ENCODE measurements at regions not wholly inside any gene's neighbourhood (a gene's known extent, or its start where the extent isn't known, plus 50 kb on each side); places are given as distances from the start of the nearest gene placed in this dataset.

GRCh38 chr2:8169443-8169842 lies 512.4 kb upstream of the ID2 start:
- no peak for FAIRE-seq
- H3K27ac ChIP-seq: no peak overlapping the region
- H3K36me3 ChIP-seq: no peaks in the 10 kb centered on the region
- intact Hi-C loops (cut with DNase I): no loop called here
- H3K4me1 ChIP-seq: no peaks in the 10 kb centered on the region
- no peaks in the 10 kb centered on the region for H3K9me3 ChIP-seq
- ATAC-seq: no peak
- no peak for DNase-seq
- WGBS, 2 donors: 72 to 76% methylated on average over 3 of the region's 3 CpGs
- no peak overlapping the region for H3K4me3 ChIP-seq
- TF ChIP-seq CTCF (IDR thresholded peaks at IDR 0.05): no peak
- H3K27me3 ChIP-seq: no peaks in the 10 kb centered on the region

- 61 to 65% methylated on average over 7 of the region's 7 CpGs for WGBS, 2 donors
- intact Hi-C loops (cut with DNase I): no loop called here
- no peaks in the 10 kb centered on the region for H3K27me3 ChIP-seq
- FAIRE-seq: no peak
- no peak overlapping the region for H3K27ac ChIP-seq
- TF ChIP-seq CTCF (IDR thresholded peaks at IDR 0.05): no peak
- DNase-seq: no peak
- H3K4me3 ChIP-seq: no peak overlapping the region
- ATAC-seq: no peak
- no peaks in the 10 kb centered on the region for H3K4me1 ChIP-seq
- H3K36me3 ChIP-seq: no peaks in the 10 kb centered on the region
- no peaks in the 10 kb centered on the region for H3K9me3 ChIP-seq
These were observed 511.1 kb upstream of the ID2 start for GRCh38 chr2:8170552-8171327.

DNA sequence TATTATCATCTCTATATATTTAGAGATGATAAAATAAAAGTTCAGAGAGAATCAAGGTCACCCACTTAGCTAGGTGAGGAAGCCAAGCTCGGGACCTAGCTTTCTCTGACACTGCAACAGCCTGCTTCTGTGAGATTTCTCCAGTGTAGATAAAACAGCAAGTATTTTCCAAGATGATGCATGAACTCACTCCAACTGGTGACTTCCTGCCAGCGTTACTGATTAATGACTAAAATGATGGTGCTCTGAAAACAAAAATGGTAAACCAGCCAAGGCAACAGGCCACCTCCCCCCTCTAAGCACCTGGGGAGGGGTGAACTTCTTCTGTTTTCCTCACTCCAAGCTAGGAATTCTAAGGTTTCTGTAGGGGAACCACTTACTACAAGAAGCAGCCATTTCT lies 510.2 kb upstream of the ID2 start:
- H3K36me3 ChIP-seq: no peaks in the 10 kb centered on the region
- H3K4me1 ChIP-seq: no peaks in the 10 kb centered on the region
- H3K4me3 ChIP-seq: no peak overlapping the region
- TF ChIP-seq CTCF (IDR thresholded peaks at IDR 0.05): no peak
- H3K27ac ChIP-seq: no peak overlapping the region
- ATAC-seq: no peak
- no peak for FAIRE-seq
- intact Hi-C loops (cut with DNase I): no loop called here
- 12% methylated on average over 2 of the region's 2 CpGs for WGBS, 2 donors
- H3K9me3 ChIP-seq: no peaks in the 10 kb centered on the region
- no peak for DNase-seq
- no peaks in the 10 kb centered on the region for H3K27me3 ChIP-seq

DNA sequence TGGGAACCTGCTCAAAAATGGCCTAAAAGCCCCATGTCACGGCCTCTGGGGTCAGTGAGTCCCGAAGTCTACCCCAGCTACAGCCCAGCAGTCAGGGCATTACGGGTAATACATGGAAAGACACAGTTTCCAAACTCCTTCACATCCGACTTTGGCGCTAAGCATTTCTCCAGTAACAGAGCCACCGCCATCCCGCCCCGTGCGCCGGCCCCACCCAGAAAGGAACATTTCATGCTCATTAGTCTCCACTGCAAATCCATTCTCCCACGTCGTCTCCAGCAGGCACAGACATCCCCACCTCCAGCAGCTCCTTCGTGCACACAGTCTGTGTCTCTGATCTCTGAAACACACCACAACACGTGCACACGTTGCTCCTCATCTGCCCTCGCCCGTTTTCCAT lies 509.2 kb upstream of the ID2 start:
- intact Hi-C loops (cut with DNase I): no loop called here
- WGBS, 2 donors: 96 to 97% methylated on average over 17 of the region's 17 CpGs
- Histone ChIP-seq H3K4me3 (no peak overlapping the region), H3K27ac (no peak overlapping the region), H3K36me3 (no peaks in the 10 kb centered on the region), H3K27me3 (no peaks in the 10 kb centered on the region), H3K9me3 (no peaks in the 10 kb centered on the region), H3K4me1 (no peaks in the 10 kb centered on the region)
- DNase-seq (no peak), FAIRE-seq (no peak), ATAC-seq (no peak)
- no peak for TF ChIP-seq CTCF (IDR thresholded peaks at IDR 0.05)

GRCh38 chr2:8174641-8175257 lies 507.1 kb upstream of the ID2 start:
- ATAC-seq: no peak
- H3K4me3 ChIP-seq: no peak overlapping the region
- WGBS, 2 donors: 82 to 90% methylated on average over 6 of the region's 6 CpGs
- no peaks in the 10 kb centered on the region for H3K36me3 ChIP-seq
- H3K27ac ChIP-seq: no peak overlapping the region
- H3K27me3 ChIP-seq: no peaks in the 10 kb centered on the region
- no peaks in the 10 kb centered on the region for H3K4me1 ChIP-seq
- intact Hi-C loops (cut with DNase I): no loop called here
- no peak for TF ChIP-seq CTCF (IDR thresholded peaks at IDR 0.05)
- no peak for DNase-seq
- peak; percentile 34 for FAIRE-seq
- no peaks in the 10 kb centered on the region for H3K9me3 ChIP-seq
